ENCODE measurements at regions not wholly inside any gene's neighbourhood (a gene's known extent, or its start where the extent isn't known, plus 50 kb on each side); places are given as distances from the start of the nearest gene placed in this dataset.

- Histone ChIP-seq H3K27ac (peak overlapping the region in 1 of 2 donors; percentile 12), H3K4me3 (no peak overlapping the region), H3K9me3 (no peaks in the 10 kb centered on the region), H3K4me1 (peaks cover 10% of the 10 kb centered on the region), H3K36me3 (ENCODE audit: low read depth, missing control alignments) (no peaks in the 10 kb centered on the region), H3K27me3 (no peaks in the 10 kb centered on the region)
- DNase-seq = no peak
- WGBS, 2 donors = 60 to 63% methylated on average over 3 of the region's 3 CpGs
- no peak for TF ChIP-seq POLR2A (IDR thresholded peaks at IDR 0.05)
- TF ChIP-seq CTCF (IDR thresholded peaks at IDR 0.05) = no peak
- intact Hi-C loops (cut with DNase I; ENCODE audit: low total_unique reads) = loop anchor here (10.0 kb wide), 1 partner anchor 321 kb away; no protein-coding TSS in a partner anchor
Observed at GRCh38 chr2:181754105-181754504, 73.8 kb upstream of the NEUROD1 start.

- no peak overlapping the region for H3K27ac ChIP-seq
- no peak overlapping the region for H3K4me3 ChIP-seq
- H3K27me3 ChIP-seq = no peaks in the 10 kb centered on the region
- peaks cover 13% of the 10 kb centered on the region for H3K4me1 ChIP-seq
- no peak for TF ChIP-seq CTCF (IDR thresholded peaks at IDR 0.05)
- no peak for TF ChIP-seq POLR2A (IDR thresholded peaks at IDR 0.05)
- intact Hi-C loops (cut with DNase I; ENCODE audit: low total_unique reads) = loop anchor here (10.0 kb wide), 1 partner anchor 320 kb away; no protein-coding TSS in a partner anchor
- DNase-seq = no peak
- H3K9me3 ChIP-seq = no peaks in the 10 kb centered on the region
- H3K36me3 ChIP-seq (ENCODE audit: low read depth, missing control alignments) = no peaks in the 10 kb centered on the region
Observed at GRCh38 chr2:181755181-181755580, 74.9 kb upstream of the NEUROD1 start.

GRCh38 chr2:181760521-181760920 lies 80.2 kb upstream of the NEUROD1 start:
- H3K27me3 ChIP-seq = no peaks in the 10 kb centered on the region
- H3K9me3 ChIP-seq = no peaks in the 10 kb centered on the region
- H3K36me3 ChIP-seq (ENCODE audit: low read depth, missing control alignments) = no peaks in the 10 kb centered on the region
- no peak for DNase-seq
- TF ChIP-seq POLR2A (IDR thresholded peaks at IDR 0.05) (no peak), CTCF (IDR thresholded peaks at IDR 0.05) (no peak)
- H3K4me1 ChIP-seq = peaks cover 37% of the 10 kb centered on the region
- 37 to 46% methylated on average over 2 of the region's 2 CpGs for WGBS, 2 donors
- H3K4me3 ChIP-seq = no peak overlapping the region
- H3K27ac ChIP-seq = peak overlapping the region; percentile 40 to 75
- intact Hi-C loops (cut with DNase I; ENCODE audit: low total_unique reads) = no loop called here

- no peaks in the 10 kb centered on the region for H3K36me3 ChIP-seq (ENCODE audit: low read depth, missing control alignments)
- H3K4me1 ChIP-seq = peaks cover 37% of the 10 kb centered on the region
- no peaks in the 10 kb centered on the region for H3K27me3 ChIP-seq
- WGBS, 2 donors = 63 to 74% methylated on average over 2 of the region's 2 CpGs
- TF ChIP-seq POLR2A (IDR thresholded peaks at IDR 0.05) (no peak), CTCF (IDR thresholded peaks at IDR 0.05) (no peak)
- no peaks in the 10 kb centered on the region for H3K9me3 ChIP-seq
- DNase-seq = no peak
- peak overlapping the region; percentile 40 to 75 for H3K27ac ChIP-seq
- no peak overlapping the region for H3K4me3 ChIP-seq
- intact Hi-C loops (cut with DNase I; ENCODE audit: low total_unique reads) = no loop called here
Observed at GRCh38 chr2:181761175-181761574, 80.9 kb upstream of the NEUROD1 start.

- Histone ChIP-seq H3K4me3 (no peak overlapping the region), H3K4me1 (peaks cover 37% of the 10 kb centered on the region), H3K9me3 (no peaks in the 10 kb centered on the region), H3K36me3 (ENCODE audit: low read depth, missing control alignments) (no peaks in the 10 kb centered on the region), H3K27ac (peak overlapping the region in 1 of 2 donors; percentile 64), H3K27me3 (no peaks in the 10 kb centered on the region)
- intact Hi-C loops (cut with DNase I; ENCODE audit: low total_unique reads) = no loop called here
- TF ChIP-seq POLR2A (IDR thresholded peaks at IDR 0.05) = no peak
- TF ChIP-seq CTCF (IDR thresholded peaks at IDR 0.05) = no peak
- DNase-seq = no peak
- WGBS, 2 donors = 45 to 48% methylated on average over 5 of the region's 5 CpGs
Observed at GRCh38 chr2:181762000-181762399, 81.7 kb upstream of the NEUROD1 start.
